DND-41 (cell line): ENCODE measurements at regions not wholly inside any gene's neighbourhood (a gene's known extent, or its start where the extent isn't known, plus 50 kb on each side); places are given as distances from the start of the nearest gene placed in this dataset.

Experiments
- ATAC-seq: fragments of 200-7000 bp; cut with Tn5 transposase; 3 replicates; pipeline ENCODE4 v1.9.1; 2021; ENCODE audit warnings: low read depth; ENCODE audit not compliant: insufficient read depth
- DNase-seq: peaks from one replicate; pipeline ENCODE4 v3.0.0-alpha.2; 2020
- H2AFZ ChIP-seq: 2 replicates; pipeline ENCODE4 v1.6.0; 2012; ENCODE audit warnings: low read depth, low read length
- H3K27ac ChIP-seq: 2 replicates; pipeline ENCODE4 v1.5.1; 2012; ENCODE audit warnings: low read length, inconsistent platforms
- H3K27me3 ChIP-seq: fragments of 200-600 bp; sonication (generic); 2 replicates; pipeline ENCODE4 v1.6.0; 2012; ENCODE audit warnings: low read length, mild to moderate bottlenecking, inconsistent platforms; ENCODE audit not compliant: insufficient read depth, poor library complexity
- H3K36me3 ChIP-seq: 2 replicates; pipeline ENCODE4 v1.5.1; 2012; ENCODE audit warnings: low read length, inconsistent platforms; ENCODE audit not compliant: insufficient read depth
- H3K4me1 ChIP-seq: 2 replicates; pipeline ENCODE4 v1.5.1; 2012; ENCODE audit warnings: mild to moderate bottlenecking, low read length; ENCODE audit not compliant: insufficient read depth
- H3K4me2 ChIP-seq: 2 replicates; pipeline ENCODE4 v1.6.0; 2012; ENCODE audit warnings: mild to moderate bottlenecking, moderate library complexity, low read length, inconsistent platforms; ENCODE audit not compliant: insufficient read depth
- H3K4me3 ChIP-seq, 2 experiments: fragments of 200-600 bp in 1 of 2; shearing (Covaris generic) in 1 of 2; 2 replicates each; pipeline ENCODE4 v1.5.1; 2012 to 2016; ENCODE audit warnings: inconsistent platforms in 2 of 2, low read length in 2 of 2, mild to moderate bottlenecking in 2 of 2, low read depth in 1 of 2, moderate library complexity in 1 of 2
- H3K79me2 ChIP-seq: 2 replicates; pipeline ENCODE4 v1.6.0; 2012; ENCODE audit warnings: low read length, inconsistent platforms; ENCODE audit not compliant: insufficient read depth
- H3K9ac ChIP-seq: 2 replicates; pipeline ENCODE4 v1.6.0; 2012; ENCODE audit warnings: low read depth, mild to moderate bottlenecking, inconsistent platforms, low read length, moderate library complexity
- H3K9me3 ChIP-seq: 2 replicates; pipeline ENCODE4 v1.5.1; 2012; ENCODE audit warnings: low read length, moderate library complexity, mild to moderate bottlenecking, inconsistent platforms; ENCODE audit not compliant: insufficient read depth, severe bottlenecking
- H4K20me1 ChIP-seq: 2 replicates; pipeline ENCODE4 v1.6.0; 2012; ENCODE audit warnings: low read length; ENCODE audit not compliant: insufficient read depth
- CTCF ChIP-seq: IDR thresholded peaks from 2 replicates; pipeline ENCODE4 v1.5.1; 2012; ENCODE audit warnings: borderline replicate concordance, low read length, moderate library complexity, mild to moderate bottlenecking; ENCODE audit not compliant: poor library complexity, severe bottlenecking; ENCODE audit errors: extremely low read depth
- EZH2 ChIP-seq: IDR thresholded peaks from 3 replicates; pipeline ENCODE4 v1.6.1; 2012; ENCODE audit warnings: borderline replicate concordance, low read depth, mild to moderate bottlenecking, moderate library complexity, low read length, inconsistent platforms; ENCODE audit not compliant: severe bottlenecking

GRCh38 chr4:56200275-56200674 is 187.0 kb downstream of the AASDH start:
- H3K9me3 ChIP-seq = no peaks in the 10 kb centered on the region
- peaks cover 4% of the 10 kb centered on the region; the same call in 1 of the 2 replicates for H3K4me1 ChIP-seq
- TF ChIP-seq CTCF (no peak), EZH2 (no peak)
- DNase-seq = no peak
- no peak overlapping the region for H3K4me2 ChIP-seq
- no peak overlapping the region for H3K4me3 ChIP-seq
- H3K9ac ChIP-seq = no peak overlapping the region
- no peaks in the 10 kb centered on the region for H4K20me1 ChIP-seq
- H3K27ac ChIP-seq = no peak overlapping the region
- no peak overlapping the region for H2AFZ ChIP-seq
- no peaks in the 10 kb centered on the region for H3K36me3 ChIP-seq
- ATAC-seq = no peak
- no peaks in the 10 kb centered on the region for H3K79me2 ChIP-seq
- H3K27me3 ChIP-seq = no peaks in the 10 kb centered on the region

DNA sequence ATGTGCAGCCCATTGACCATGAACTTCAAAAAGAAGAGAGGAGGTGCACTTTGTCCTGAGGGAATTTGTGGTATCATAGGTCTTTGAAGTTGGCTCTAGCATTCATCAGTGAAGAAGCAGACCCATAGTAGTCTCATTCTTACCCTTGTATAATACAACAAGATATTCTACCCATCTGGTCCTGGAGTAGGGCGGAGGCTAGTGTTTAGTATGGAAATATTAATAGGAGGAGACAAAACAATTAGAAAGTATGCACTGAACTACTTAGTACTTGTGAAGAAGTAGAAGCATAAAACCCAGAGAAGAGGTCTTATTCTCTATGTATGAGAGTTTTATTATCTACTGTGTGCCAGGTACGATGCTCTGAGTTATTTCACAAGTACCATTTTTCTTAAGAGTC is 189.0 kb downstream of the AASDH start:
- no peak overlapping the region for H3K27ac ChIP-seq
- no peak overlapping the region for H3K4me2 ChIP-seq
- no peak for ATAC-seq
- H4K20me1 ChIP-seq = no peaks in the 10 kb centered on the region
- H3K79me2 ChIP-seq = no peaks in the 10 kb centered on the region
- DNase-seq = no peak
- no peaks in the 10 kb centered on the region for H3K36me3 ChIP-seq
- H3K4me1 ChIP-seq = peaks cover 4% of the 10 kb centered on the region; the same call in 1 of the 2 replicates
- TF ChIP-seq EZH2 = no peak
- no peak for TF ChIP-seq CTCF
- no peaks in the 10 kb centered on the region for H3K27me3 ChIP-seq
- H3K9ac ChIP-seq = no peak overlapping the region
- H2AFZ ChIP-seq = no peak overlapping the region
- H3K4me3 ChIP-seq = no peak overlapping the region
- H3K9me3 ChIP-seq = no peaks in the 10 kb centered on the region

DNA sequence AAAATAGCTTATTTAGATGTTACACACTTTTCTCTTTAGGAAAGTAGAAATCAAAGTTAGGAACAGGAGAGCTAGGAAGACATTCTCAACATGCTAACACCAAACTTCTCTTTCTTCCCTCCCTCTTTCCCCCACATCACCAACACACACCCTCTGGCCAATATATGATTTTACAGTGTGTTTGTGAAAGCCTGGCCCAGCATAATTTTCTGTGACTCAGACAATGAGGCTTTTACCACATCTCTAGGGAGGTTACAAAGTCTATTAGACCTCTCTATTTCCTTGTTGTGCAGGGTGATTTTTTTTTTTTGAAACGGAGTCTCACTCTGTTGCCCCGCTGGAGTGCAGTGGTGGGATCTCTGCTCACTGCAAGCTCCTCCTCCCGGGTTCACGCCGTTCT is 189.9 kb downstream of the AASDH start:
- TF ChIP-seq EZH2 (no peak), CTCF (no peak)
- Histone ChIP-seq H3K9ac (no peak overlapping the region), H3K27ac (no peak overlapping the region), H3K27me3 (no peaks in the 10 kb centered on the region), H3K4me3 (no peak overlapping the region), H3K36me3 (no peaks in the 10 kb centered on the region), H3K79me2 (no peaks in the 10 kb centered on the region), H3K9me3 (no peaks in the 10 kb centered on the region), H3K4me2 (no peak overlapping the region), H2AFZ (no peak overlapping the region), H3K4me1 (peaks cover 4% of the 10 kb centered on the region; the same call in 1 of the 2 replicates), H4K20me1 (no peaks in the 10 kb centered on the region)
- ATAC-seq = no peak
- DNase-seq = no peak

DNA sequence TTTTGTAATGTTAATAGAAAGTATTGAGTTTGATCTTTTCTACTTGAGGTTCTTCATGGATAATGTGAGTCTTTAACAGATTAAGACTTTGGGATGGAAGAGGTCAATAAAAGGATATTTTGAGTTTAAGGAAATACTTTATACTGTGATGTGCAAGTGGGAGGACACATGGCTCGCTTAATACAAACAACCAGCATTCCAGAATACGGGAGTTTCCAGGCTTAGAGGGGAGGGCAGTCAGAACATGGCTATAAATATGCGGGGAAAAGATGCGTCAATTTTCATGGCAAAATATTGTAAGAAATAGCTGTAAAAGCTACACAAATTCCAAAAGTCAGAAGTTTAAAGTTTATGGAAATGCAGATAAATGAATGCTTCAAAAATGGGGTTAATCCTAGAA is 192.3 kb downstream of the AASDH start:
- no peaks in the 10 kb centered on the region for H3K27me3 ChIP-seq
- no peaks in the 10 kb centered on the region for H3K79me2 ChIP-seq
- no peaks in the 10 kb centered on the region for H4K20me1 ChIP-seq
- ATAC-seq (no peak), DNase-seq (no peak)
- no peak overlapping the region for H3K4me3 ChIP-seq
- peaks cover 4% of the 10 kb centered on the region; the same call in 1 of the 2 replicates for H3K4me1 ChIP-seq
- H3K27ac ChIP-seq = no peak overlapping the region
- peaks cover 3% of the 10 kb centered on the region for H3K9me3 ChIP-seq
- no peaks in the 10 kb centered on the region for H3K36me3 ChIP-seq
- H3K4me2 ChIP-seq = no peak overlapping the region
- H3K9ac ChIP-seq = no peak overlapping the region
- no peak overlapping the region for H2AFZ ChIP-seq
- TF ChIP-seq EZH2 = no peak
- no peak for TF ChIP-seq CTCF
